Inflammatory macrophage treated with lipopolysaccharide for 1 hour (primary cell): ENCODE measurements at regions not wholly inside any gene's neighbourhood (a gene's known extent, or its start where the extent isn't known, plus 50 kb on each side); places are given as distances from the start of the nearest gene placed in this dataset.
"Not testable (repeated sequence)": the region's sequence is repeated elsewhere in the genome, so short reads cannot be mapped to it uniquely, and the experiment has no call there.

ENCODE experiments used
- DNase-seq, 2 donors: peaks; one replicate each; pipeline ENCODE4 v3.0.0-alpha.2; 2020 to 2022

- not testable (repeated sequence) for DNase-seq
These were observed 110.9 kb upstream of the TPTE start for GRCh38 chr21:10410354-10410929.

GRCh38 chr21:10411776-10412526, 109.4 kb upstream of the TPTE start:
- DNase-seq, result not testable (repeated sequence)

GRCh38 chr21:10412928-10413246, 108.5 kb upstream of the TPTE start:
- DNase-seq, result not testable (repeated sequence)

GRCh38 chr21:10413247-10414120, 107.9 kb upstream of the TPTE start:
- DNase-seq, result not testable (repeated sequence)

- DNase-seq, result not testable (repeated sequence)
These were observed 107.1 kb upstream of the TPTE start for GRCh38 chr21:10414121-10414924.

- DNase-seq, result not testable (repeated sequence)
These were observed 106.5 kb upstream of the TPTE start for GRCh38 chr21:10414925-10415254.

GRCh38 chr21:10415456-10415855, 105.9 kb upstream of the TPTE start:
- DNase-seq, result not testable (repeated sequence)

DNA sequence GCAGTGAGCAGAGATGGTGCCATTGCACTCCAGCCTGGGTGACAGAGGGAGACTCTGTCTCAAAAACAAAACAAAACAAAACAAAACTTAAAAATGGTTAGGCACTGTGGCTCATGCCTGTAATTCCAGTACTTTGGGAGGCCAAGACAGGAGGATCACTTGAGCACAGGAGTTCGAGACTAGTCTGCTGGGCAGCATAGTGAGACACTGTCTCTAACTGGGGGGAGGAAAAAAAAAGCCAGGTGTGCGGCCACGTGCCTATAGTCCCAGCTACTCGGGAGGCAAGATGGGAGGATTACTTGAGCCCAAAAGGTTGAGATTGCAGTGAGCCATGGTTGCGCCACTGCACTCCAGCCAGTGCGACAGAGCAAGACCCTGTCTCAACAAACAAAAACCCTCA, 105.5 kb upstream of the TPTE start:
- DNase-seq, result not testable (repeated sequence)

DNA sequence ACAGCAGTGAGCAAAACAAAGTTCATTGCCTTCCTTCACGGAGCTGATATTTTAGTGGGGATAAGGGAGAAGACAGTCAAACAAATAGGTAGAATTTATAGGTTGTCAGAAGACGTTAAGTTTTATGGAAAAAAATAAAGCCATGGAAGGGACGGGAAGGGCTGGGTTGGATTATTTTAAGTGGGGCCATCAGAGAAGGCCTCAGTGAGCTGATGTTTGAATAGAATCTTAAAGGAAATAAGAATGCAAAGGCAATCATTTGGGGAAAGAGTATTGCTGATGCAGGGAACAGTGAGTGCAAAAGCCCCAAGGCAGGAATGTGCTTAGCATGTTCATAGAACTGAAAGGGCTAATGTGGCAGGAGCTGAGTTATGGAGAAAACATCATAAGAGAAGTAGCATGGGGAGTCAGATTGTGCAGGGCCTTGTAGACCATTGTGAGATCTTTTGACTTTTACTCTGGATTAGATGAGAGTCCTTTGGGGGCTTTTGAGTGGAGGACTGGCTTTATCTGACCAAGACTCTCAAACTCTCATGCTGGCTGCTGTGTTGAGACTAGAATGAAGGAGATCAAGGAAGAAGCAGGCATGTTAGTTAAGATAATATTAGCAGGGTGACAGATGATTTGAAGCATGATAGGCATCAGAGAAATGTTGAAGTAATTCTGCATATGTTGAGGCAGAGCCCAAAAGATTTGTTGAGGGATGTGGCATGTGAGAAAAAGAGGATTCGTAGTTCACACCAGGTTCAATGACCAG, 104.5 kb upstream of the TPTE start:
- DNase-seq, result not testable (repeated sequence)

DNA sequence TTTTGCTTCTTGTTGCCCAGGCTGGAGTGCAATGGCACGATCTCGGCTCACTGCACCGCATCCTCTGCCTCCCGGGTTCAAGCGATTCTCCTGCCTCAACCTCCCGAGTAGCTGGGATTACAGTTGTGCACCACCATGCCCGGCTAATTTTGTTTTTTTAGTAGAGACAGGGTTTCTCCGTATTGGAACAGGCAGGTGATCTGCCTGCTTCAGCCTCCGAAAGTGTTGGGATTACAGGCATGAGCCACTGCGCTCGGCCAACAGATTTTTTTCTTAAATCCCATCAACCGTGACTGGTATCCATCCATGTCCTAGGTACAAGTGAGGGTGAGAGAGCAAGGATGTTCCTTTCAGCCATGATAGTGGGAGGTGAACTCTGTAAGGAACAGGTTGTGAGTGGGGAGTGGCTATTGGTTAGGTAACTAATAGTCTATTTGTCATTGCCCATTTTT, 103.8 kb upstream of the TPTE start:
- not testable (repeated sequence) for DNase-seq

- DNase-seq, result not testable (repeated sequence)
These were observed 102.9 kb upstream of the TPTE start for GRCh38 chr21:10418250-10419048.

DNA sequence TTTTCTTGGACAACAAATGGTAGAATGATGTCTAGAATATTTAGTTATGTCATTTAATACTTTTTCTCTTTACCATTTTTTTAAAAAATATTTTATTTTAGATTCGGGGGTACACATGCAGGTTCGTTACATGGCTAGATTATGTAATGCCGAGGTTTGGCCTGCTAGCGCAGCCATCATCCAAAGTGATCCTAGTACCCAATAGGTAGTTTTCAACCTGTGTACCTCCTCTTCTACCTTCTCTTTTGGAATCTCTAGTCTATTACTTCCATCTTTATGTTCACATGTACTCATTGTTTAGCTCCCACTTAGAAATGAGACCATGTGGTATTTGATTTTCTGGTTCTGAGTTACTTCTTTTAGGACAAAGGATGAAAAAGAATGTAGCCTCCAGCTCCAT, 100.2 kb upstream of the TPTE start:
- not testable (repeated sequence) for DNase-seq

DNA sequence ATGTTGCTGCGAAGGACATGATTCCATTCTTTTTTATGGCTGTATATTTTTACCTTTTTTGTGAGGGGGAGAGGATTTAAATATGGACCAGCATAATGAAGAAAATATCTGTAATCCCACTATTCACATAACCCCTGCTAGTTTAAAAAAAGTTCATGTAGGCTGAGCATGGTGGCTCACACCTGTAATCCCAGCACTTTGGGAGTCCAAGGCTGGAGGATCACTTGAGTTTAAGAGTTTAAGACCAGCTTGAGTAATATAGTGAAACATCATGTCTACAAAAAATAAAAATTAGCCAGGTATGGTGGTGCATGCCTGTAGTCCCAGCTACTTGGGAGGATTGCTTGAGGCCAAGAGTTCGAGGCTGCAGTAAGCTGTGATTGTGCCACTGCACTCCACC, 99.8 kb upstream of the TPTE start:
- not testable (repeated sequence) for DNase-seq

DNA sequence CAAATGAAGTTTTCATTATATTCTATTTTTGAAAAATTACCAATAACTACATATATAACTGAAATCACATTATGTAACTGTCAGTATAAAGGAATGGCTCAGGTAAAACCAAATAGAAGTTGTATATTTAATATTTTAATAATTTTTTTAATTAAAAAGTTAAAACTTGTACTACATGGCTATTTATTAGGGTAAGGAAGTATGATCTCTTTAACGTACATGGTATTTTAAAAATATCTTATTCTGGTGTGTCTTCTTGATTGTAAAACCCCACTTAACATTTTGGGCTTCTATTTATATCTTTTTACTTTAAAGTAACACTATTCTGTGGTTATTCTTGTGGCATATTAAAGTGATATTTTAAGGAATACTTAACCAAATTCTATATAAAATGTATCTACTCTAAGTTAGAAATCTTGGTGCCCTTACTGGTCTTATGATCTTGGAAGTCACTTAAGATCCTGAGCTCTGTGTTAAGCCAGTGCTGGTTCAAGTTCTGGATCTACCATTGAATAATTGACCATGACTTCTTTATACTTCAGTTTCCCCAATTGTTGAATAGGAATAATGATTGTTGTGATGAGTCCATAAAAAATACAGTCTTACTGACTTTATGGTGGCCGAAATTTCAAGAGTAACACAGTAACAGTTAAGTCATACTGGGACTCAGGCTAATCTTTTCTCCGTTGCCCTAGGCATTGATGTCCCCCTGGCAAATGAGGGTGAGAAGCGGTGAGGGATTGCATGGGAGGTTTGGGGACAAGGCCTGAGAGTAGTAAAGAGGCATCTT, 97.1 kb upstream of the TPTE start:
- DNase-seq, result not testable (repeated sequence)

- not testable (repeated sequence) for DNase-seq
These were observed 96.6 kb upstream of the TPTE start for GRCh38 chr21:10424887-10425145.

GRCh38 chr21:10425856-10426255, 95.5 kb upstream of the TPTE start:
- DNase-seq, result no peak

- not testable (repeated sequence) for DNase-seq
These were observed 94.6 kb upstream of the TPTE start for GRCh38 chr21:10426812-10427211.

GRCh38 chr21:10427277-10427676, 94.1 kb upstream of the TPTE start:
- not testable (repeated sequence) for DNase-seq

DNA sequence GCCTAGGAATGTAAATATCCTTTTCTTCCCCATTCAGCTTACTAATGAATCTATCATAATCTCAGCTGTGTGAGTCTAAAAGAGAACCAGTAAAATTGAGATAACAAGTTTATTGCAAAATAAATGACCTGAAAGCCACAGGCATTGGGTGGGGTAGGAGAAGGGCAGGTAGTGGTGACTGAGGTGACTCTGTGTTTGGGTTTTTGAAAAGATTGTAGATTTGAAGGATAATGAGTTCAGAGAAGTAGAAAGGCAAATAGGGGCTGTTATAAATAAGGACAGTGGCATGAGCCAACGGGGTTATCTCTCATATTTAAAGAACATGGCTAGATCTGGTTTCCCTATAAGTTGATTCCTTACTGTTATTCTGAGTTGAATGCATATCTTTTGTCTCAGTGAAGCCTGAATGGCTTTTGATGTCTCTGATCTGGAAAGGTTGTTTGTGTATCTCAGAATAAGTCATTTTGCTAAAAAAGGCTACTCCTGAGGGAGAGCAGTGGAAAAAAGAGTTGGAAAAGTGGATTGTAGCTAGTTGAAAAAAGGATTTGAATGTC, 92.3 kb upstream of the TPTE start:
- DNase-seq, result not testable (repeated sequence)

DNA sequence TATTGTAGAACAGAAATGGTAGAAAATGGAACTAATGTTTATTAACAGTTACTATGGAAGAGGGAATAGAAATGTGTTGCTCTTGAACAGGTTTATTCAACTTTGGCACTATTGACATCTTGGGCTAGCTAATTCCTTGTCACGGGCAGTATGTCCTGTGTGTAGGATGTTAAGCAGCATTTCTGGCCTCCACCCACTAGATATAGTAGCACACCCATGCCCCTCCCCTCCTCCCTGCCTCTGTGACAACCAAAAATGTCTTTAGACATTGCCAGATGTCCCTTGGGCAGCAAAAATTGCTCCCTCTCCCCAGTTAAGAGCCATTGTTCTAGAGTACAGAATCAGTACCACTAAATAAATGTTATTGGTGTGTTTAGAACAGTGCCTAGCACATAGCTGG, 91.4 kb upstream of the TPTE start:
- DNase-seq, result no peak
